BJ (cell line): ENCODE measurements at regions not wholly inside any gene's neighbourhood (a gene's known extent, or its start where the extent isn't known, plus 50 kb on each side); places are given as distances from the start of the nearest gene placed in this dataset.
"Not testable (repeated sequence)": the region's sequence is repeated elsewhere in the genome, so short reads cannot be mapped to it uniquely, and the experiment has no call there.

Experiments
- CTCF ChIA-PET: fragments of 350-600 bp; formaldehyde crosslinking; extraction: SDS; loops from one replicate; lab custom pipeline; 2021; ENCODE audit warnings: antibody characterized with exemption, inconsistent platforms; lab: Yijun Ruan, JAX
- POLR2A ChIA-PET: fragments of 300-600 bp; sonication (Branson Sonifier 250); formaldehyde crosslinking; extraction: SDS; loops from one replicate; lab custom pipeline; 2021; ENCODE audit warnings: antibody characterized with exemption; lab: Charles Lee
- DNase-seq: peaks from one replicate; pipeline ENCODE4 v3.0.0-alpha.2; 2011; ENCODE audit warnings: low read depth
- H3K27me3 ChIP-seq: 2 replicates; pipeline ENCODE4 v1.6.0; 2011; ENCODE audit warnings: low read length; ENCODE audit not compliant: control insufficient read depth, insufficient read depth
- H3K36me3 ChIP-seq: 2 replicates; pipeline ENCODE4 v1.5.1; 2011; ENCODE audit warnings: low read length; ENCODE audit not compliant: control insufficient read depth, insufficient read depth
- H3K4me3 ChIP-seq: 2 replicates; pipeline ENCODE4 v1.5.1; 2011; ENCODE audit warnings: low read depth, mild to moderate bottlenecking, control low read depth, low read length
- CTCF ChIP-seq: IDR thresholded peaks from 2 replicates; pipeline ENCODE4 v1.5.1; 2011; ENCODE audit warnings: low read depth, mild to moderate bottlenecking, control low read depth, inconsistent platforms, low read length, moderate library complexity; ENCODE audit not compliant: insufficient read depth

GRCh38 chr9:106025453-106025852, 331.1 kb downstream of the TMEM38B start:
- no peaks in the 10 kb centered on the region for H3K27me3 ChIP-seq
- no peak for DNase-seq
- ChIA-PET CTCF (no interaction called here), POLR2A (no interaction called here)
- H3K4me3 ChIP-seq = no peak overlapping the region
- no peaks in the 10 kb centered on the region for H3K36me3 ChIP-seq
- TF ChIP-seq CTCF = no peak

GRCh38 chr9:106030146-106030545, 335.8 kb downstream of the TMEM38B start:
- CTCF ChIA-PET, H3K27me3 ChIP-seq, POLR2A ChIA-PET, DNase-seq, H3K4me3 ChIP-seq, H3K36me3 ChIP-seq: not testable (repeated sequence)

GRCh38 chr9:106032978-106033377, 338.6 kb downstream of the TMEM38B start:
- Histone ChIP-seq H3K36me3 (no peaks in the 10 kb centered on the region), H3K27me3 (no peaks in the 10 kb centered on the region), H3K4me3 (no peak overlapping the region)
- ChIA-PET POLR2A (no interaction called here), CTCF (no interaction called here)
- no peak for DNase-seq
- no peak for TF ChIP-seq CTCF

GRCh38 chr9:106035806-106036205, 341.5 kb downstream of the TMEM38B start:
- no peak for TF ChIP-seq CTCF
- H3K27me3 ChIP-seq = no peaks in the 10 kb centered on the region
- H3K4me3 ChIP-seq = no peak overlapping the region
- ChIA-PET CTCF (interaction anchor here (0.6 kb wide), 1 partner anchor 246 kb away, joined by 3 read pairs; no protein-coding TSS in a partner anchor), POLR2A (no interaction called here)
- H3K36me3 ChIP-seq = no peaks in the 10 kb centered on the region
- no peak for DNase-seq

GRCh38 chr9:106038266-106039001, 344.1 kb downstream of the TMEM38B start:
- CTCF ChIA-PET = no interaction called here
- Histone ChIP-seq H3K36me3 (no peaks in the 10 kb centered on the region), H3K27me3 (no peaks in the 10 kb centered on the region), H3K4me3 (no peak overlapping the region)
- DNase-seq = no peak
- no peak for TF ChIP-seq CTCF
- POLR2A ChIA-PET = no interaction called here
